ENCODE measurements at regions not wholly inside any gene's neighbourhood (a gene's known extent, or its start where the extent isn't known, plus 50 kb on each side); places are given as distances from the start of the nearest gene placed in this dataset.

DNA sequence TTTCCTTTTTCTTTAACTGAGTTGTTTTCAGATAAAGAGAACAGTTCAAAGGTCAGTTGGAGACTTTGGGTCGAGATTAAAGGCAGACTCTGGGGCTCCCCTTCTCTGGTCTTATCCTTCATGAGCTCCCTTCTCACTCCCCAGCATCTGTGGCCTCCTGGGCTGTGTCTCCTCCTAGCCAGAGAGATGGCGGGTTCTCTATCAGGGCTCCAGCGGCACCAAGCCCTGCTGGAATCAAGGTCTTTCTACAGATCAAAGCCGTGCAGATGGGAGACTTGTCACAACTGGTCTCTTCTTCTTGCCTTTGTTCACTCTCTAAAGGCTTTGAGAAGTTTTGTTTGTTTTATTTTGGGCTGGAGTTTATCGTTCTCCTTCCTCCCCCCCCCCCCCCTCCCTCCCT lies 373.7 kb upstream of the C1orf174 start:
- Histone ChIP-seq H3K9ac (ENCODE audit: low read length in 3 of 3) (no peak overlapping the region), H3K4me3 (ENCODE audit: low read length in 3 of 3) (no peak overlapping the region), H3K27me3 (ENCODE audit: control insufficient read depth, insufficient read depth, low read length) (no peaks in the 10 kb centered on the region), H3K9me3 (ENCODE audit: control insufficient read depth in 2 of 3, insufficient read depth in 1 of 3, low read length in 3 of 3) (peaks cover 0 to 11% (median 6%) of the 10 kb centered on the region in 3 donors), H3K27ac (ENCODE audit: low read depth in 2 of 2, low read length in 2 of 2) (no peak overlapping the region), H3K4me1 (ENCODE audit: control insufficient read depth in 2 of 3, insufficient read depth in 2 of 3, low read depth in 1 of 3, low read length in 3 of 3) (no peaks in the 10 kb centered on the region), H3K36me3 (ENCODE audit: control insufficient read depth in 2 of 3, insufficient read depth in 3 of 3, low read length in 3 of 3) (no peaks in the 10 kb centered on the region)
- TF ChIP-seq, protein P1, sequence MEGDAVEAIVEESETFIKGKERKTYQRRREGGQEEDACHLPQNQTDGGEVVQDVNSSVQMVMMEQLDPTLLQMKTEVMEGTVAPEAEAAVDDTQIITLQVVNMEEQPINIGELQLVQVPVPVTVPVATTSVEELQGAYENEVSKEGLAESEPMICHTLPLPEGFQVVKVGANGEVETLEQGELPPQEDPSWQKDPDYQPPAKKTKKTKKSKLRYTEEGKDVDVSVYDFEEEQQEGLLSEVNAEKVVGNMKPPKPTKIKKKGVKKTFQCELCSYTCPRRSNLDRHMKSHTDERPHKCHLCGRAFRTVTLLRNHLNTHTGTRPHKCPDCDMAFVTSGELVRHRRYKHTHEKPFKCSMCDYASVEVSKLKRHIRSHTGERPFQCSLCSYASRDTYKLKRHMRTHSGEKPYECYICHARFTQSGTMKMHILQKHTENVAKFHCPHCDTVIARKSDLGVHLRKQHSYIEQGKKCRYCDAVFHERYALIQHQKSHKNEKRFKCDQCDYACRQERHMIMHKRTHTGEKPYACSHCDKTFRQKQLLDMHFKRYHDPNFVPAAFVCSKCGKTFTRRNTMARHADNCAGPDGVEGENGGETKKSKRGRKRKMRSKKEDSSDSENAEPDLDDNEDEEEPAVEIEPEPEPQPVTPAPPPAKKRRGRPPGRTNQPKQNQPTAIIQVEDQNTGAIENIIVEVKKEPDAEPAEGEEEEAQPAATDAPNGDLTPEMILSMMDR (IDR thresholded peaks at IDR 0.05; ENCODE audit: borderline replicate concordance, extremely low read depth, insufficient read depth): no peak
- intact Hi-C loops (cut with DNase I): no loop called here
- DNase-seq: no peak
- FAIRE-seq: no peak

DNA sequence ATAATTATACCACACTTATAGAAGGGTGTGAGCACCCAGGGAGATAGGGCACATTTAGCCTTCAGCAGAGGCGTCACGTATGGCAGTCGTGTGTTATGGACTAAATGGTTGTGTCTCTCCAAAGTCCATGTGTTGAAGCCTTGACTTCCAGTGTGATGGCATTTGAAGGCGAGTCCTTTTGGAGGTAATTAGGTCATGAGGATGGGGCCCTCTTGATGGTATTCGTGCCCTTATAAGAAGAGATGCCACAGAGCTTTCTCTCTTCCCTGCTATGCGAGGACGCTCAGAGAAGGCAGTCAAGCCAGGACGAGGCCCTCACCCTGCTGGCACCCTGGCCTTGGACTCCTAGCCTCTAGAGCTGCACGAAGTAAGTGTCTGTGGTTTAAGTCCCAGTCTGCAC lies 375.0 kb upstream of the C1orf174 start:
- TF ChIP-seq, protein P1 (IDR thresholded peaks at IDR 0.05; ENCODE audit: borderline replicate concordance, extremely low read depth, insufficient read depth): no peak
- Histone ChIP-seq H3K4me1 (ENCODE audit: control insufficient read depth in 2 of 3, insufficient read depth in 2 of 3, low read depth in 1 of 3, low read length in 3 of 3) (no peaks in the 10 kb centered on the region), H3K9ac (ENCODE audit: low read length in 3 of 3) (no peak overlapping the region), H3K27me3 (ENCODE audit: control insufficient read depth, insufficient read depth, low read length) (no peaks in the 10 kb centered on the region), H3K9me3 (ENCODE audit: control insufficient read depth in 2 of 3, insufficient read depth in 1 of 3, low read length in 3 of 3) (peaks cover 0 to 14% (median 6%) of the 10 kb centered on the region in 3 donors), H3K36me3 (ENCODE audit: control insufficient read depth in 2 of 3, insufficient read depth in 3 of 3, low read length in 3 of 3) (no peaks in the 10 kb centered on the region), H3K4me3 (ENCODE audit: low read length in 3 of 3) (no peak overlapping the region), H3K27ac (ENCODE audit: low read depth in 2 of 2, low read length in 2 of 2) (no peak overlapping the region)
- DNase-seq (no peak), FAIRE-seq (no peak)
- intact Hi-C loops (cut with DNase I): no loop called here

DNA sequence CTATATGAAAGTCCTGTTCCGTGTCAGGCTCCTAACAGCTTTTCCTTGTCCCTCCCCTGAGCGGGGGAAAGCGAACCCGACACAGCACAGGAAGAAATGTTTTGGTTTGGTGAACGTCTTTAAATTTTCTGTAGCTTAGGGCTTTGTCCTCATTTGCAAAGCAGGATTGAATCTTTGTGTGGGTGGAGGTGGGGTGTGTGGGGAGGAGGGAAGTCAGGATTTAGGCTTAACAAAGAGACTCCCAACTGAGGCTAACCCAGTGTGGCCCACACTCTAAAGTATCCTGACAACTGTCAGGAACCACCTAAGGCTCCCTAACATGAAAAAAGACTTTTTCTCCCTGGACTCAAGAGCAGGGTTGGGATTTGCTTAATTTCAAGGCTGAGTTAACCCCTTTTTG lies 376.2 kb upstream of the C1orf174 start:
- Histone ChIP-seq H3K36me3 (ENCODE audit: control insufficient read depth in 2 of 3, insufficient read depth in 3 of 3, low read length in 3 of 3) (no peaks in the 10 kb centered on the region), H3K9ac (ENCODE audit: low read length in 3 of 3) (no peak overlapping the region), H3K4me1 (ENCODE audit: control insufficient read depth in 2 of 3, insufficient read depth in 2 of 3, low read depth in 1 of 3, low read length in 3 of 3) (no peaks in the 10 kb centered on the region), H3K4me3 (ENCODE audit: low read length in 3 of 3) (no peak overlapping the region), H3K27me3 (ENCODE audit: control insufficient read depth, insufficient read depth, low read length) (no peaks in the 10 kb centered on the region), H3K27ac (ENCODE audit: low read depth in 2 of 2, low read length in 2 of 2) (no peak overlapping the region), H3K9me3 (ENCODE audit: control insufficient read depth in 2 of 3, insufficient read depth in 1 of 3, low read length in 3 of 3) (peaks cover 0 to 14% (median 6%) of the 10 kb centered on the region in 3 donors)
- DNase-seq (no peak), FAIRE-seq (no peak)
- TF ChIP-seq, protein P1 (IDR thresholded peaks at IDR 0.05; ENCODE audit: borderline replicate concordance, extremely low read depth, insufficient read depth): no peak
- intact Hi-C loops (cut with DNase I): no loop called here

DNA sequence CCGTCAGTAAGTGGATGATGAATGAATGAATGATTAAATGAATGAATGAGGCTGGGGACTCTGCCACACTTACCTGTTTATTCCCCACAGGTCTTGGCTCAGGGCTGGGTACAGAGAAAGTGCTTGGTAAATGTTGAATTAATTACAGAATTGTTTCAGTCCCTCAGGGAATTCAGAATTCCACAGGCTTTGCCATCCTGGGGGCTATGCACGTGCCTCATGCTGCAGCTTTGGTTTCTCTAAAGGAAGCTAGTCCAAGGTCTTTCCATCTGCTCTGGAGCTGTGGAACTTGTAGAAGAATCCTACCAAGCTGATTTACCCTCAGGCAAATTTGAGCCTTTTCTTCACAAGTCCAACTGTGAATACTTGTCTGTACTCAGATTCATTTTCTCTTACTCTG lies 376.8 kb upstream of the AJAP1 start:
- Histone ChIP-seq H3K9ac (ENCODE audit: low read length in 3 of 3) (no peak overlapping the region), H3K4me1 (ENCODE audit: control insufficient read depth in 2 of 3, insufficient read depth in 2 of 3, low read depth in 1 of 3, low read length in 3 of 3) (no peaks in the 10 kb centered on the region), H3K9me3 (ENCODE audit: control insufficient read depth in 2 of 3, insufficient read depth in 1 of 3, low read length in 3 of 3) (peaks cover 0 to 14% (median 6%) of the 10 kb centered on the region in 3 donors), H3K36me3 (ENCODE audit: control insufficient read depth in 2 of 3, insufficient read depth in 3 of 3, low read length in 3 of 3) (no peaks in the 10 kb centered on the region), H3K4me3 (ENCODE audit: low read length in 3 of 3) (no peak overlapping the region), H3K27ac (ENCODE audit: low read depth in 2 of 2, low read length in 2 of 2) (no peak overlapping the region), H3K27me3 (ENCODE audit: control insufficient read depth, insufficient read depth, low read length) (no peaks in the 10 kb centered on the region)
- intact Hi-C loops (cut with DNase I): no loop called here
- DNase-seq (no peak), FAIRE-seq (no peak)
- TF ChIP-seq, protein P1 (IDR thresholded peaks at IDR 0.05; ENCODE audit: borderline replicate concordance, extremely low read depth, insufficient read depth): no peak

Data from kidney (tissue), 13 donors.